Stomach (tissue), 8 donors: ENCODE measurements at regions not wholly inside any gene's neighbourhood (a gene's known extent, or its start where the extent isn't known, plus 50 kb on each side); places are given as distances from the start of the nearest gene placed in this dataset.

ENCODE experiments used
- DNase-seq, 2 donors: peaks; one replicate each; pipeline versions ENCODE4 v3.0.0 to v3.0.0-alpha.2; 2013 to 2019
- H3K27ac ChIP-seq, 5 donors: fragments of 200-600 bp in 4 of 5; sonication (generic) in 4 of 5; one replicate each; pipeline ENCODE4 v1.5.1; 2013 to 2019; ENCODE audit warnings: mild to moderate bottlenecking in 1 of 5, moderate library complexity in 1 of 5
- H3K27me3 ChIP-seq, 3 donors: fragments of 200-600 bp; sonication (generic); one replicate each; pipeline ENCODE4 v1.5.1; 2017 to 2019; ENCODE audit warnings: mixed run types in 1 of 3
- H3K36me3 ChIP-seq, 4 donors: fragments of 200-600 bp; sonication (generic); 1 replicate in 3 of 4; 2 replicates in 1 of 4; pipeline ENCODE4 v1.5.1; 2016 to 2019
- H3K4me1 ChIP-seq, 4 donors: fragments of 200-600 bp; sonication (generic); one replicate each; pipeline ENCODE4 v1.5.1; 2016 to 2019
- H3K4me3 ChIP-seq, 4 donors: fragments of 200-600 bp; sonication (generic) in 3 of 4; one replicate each; pipeline ENCODE4 v1.5.1; 2016 to 2019; ENCODE audit warnings: mild to moderate bottlenecking in 1 of 4
- H3K9me3 ChIP-seq, 4 donors: fragments of 200-600 bp; sonication (generic); one replicate each; pipeline ENCODE4 v1.5.1; 2016 to 2019
- EP300 ChIP-seq: sonication (generic); formaldehyde crosslinking; IDR thresholded peaks from one replicate; pipeline ENCODE4 v1.6.1; 2017; ENCODE audit warnings: antibody characterized with exemption
- POLR2A ChIP-seq, 4 donors: fragments of 450-650 bp; IDR thresholded peaks; one replicate each; pipeline ENCODE4 v1.6.1; 2016; ENCODE audit warnings: antibody characterized with exemption in 4 of 4, control low read depth in 2 of 4, mild to moderate bottlenecking in 1 of 4, moderate library complexity in 1 of 4
- POLR2AphosphoS5 ChIP-seq, 3 donors: sonication (generic); formaldehyde crosslinking; IDR thresholded peaks; one replicate each; pipeline ENCODE4 v1.6.1; 2016; ENCODE audit warnings: antibody characterized with exemption in 3 of 3
- WGBS, 5 donors: extraction: QIAGEN DNeasy Blood & Tissue Kit in 3 of 5; methylation state at CpG; one replicate each; pipeline versions ENCODE4 v1.1.5 to v1.1.7; 2013 to 2018; 5-methylcytosine and 5-hydroxymethylcytosine counted together
- intact Hi-C: fragments of 100-400 bp; cut with DNase I; formaldehyde crosslinking; loops from one replicate; pipeline ENCODE4 v1.15.1; 2023; ENCODE audit warnings: low total_unique reads
- TF ChIP-seq, protein P1 (sequence below), 7 experiments: fragments of 450-650 bp in 4 of 7; fragments of 200-600 bp in 3 of 7; sonication (generic) in 3 of 7; IDR thresholded peaks; one replicate each; pipeline ENCODE4 v1.5.1; 2016 to 2019; ENCODE audit warnings: antibody characterized with exemption in 7 of 7, control low read depth in 2 of 7, mild to moderate bottlenecking in 1 of 7
- donor health status: healthy with polysubstance abuse.
- donor health status: Bipolar disorder and iron deficiency.
- donor health status: healthy.

DNA sequence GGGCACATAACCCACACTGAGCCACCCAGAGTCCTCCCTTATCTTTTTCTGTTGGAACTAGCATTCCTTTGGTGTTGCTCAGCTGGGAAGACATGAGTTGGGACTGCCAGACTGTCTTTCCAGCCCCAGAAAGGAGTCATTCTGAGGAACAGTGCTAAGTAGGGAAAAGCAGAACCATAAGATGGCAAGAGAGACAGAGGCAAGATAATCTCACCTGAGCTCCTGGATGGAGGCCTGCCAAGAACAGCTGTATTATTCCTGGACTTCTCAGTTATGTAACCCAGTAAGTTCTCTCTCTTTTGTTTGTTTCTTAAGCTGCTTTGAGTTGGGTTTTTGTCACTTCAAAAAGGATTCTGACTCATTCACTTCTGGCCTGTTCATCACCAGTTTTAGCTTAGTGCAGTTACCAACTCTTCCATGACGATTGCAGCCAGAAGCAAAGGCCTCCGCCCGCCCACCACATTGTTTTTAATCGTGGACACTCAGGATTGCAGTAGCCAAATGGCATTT, 134.4 kb downstream of the OMA1 start:
- 76 to 87% (median 83%) methylated on average over 4 of the region's 4 CpGs for WGBS, 5 donors
- DNase-seq: no peak
- no peak overlapping the region for H3K27ac ChIP-seq
- H3K27me3 ChIP-seq: no peaks in the 10 kb centered on the region
- no peaks in the 10 kb centered on the region for H3K36me3 ChIP-seq
- no peak overlapping the region for H3K4me3 ChIP-seq
- no peaks in the 10 kb centered on the region for H3K9me3 ChIP-seq
- intact Hi-C loops: no loop called here
- no peaks in the 10 kb centered on the region for H3K4me1 ChIP-seq
- no peak for TF ChIP-seq EP300
- TF ChIP-seq POLR2AphosphoS5 (IDR thresholded peaks at IDR 0.05): no peak
- TF ChIP-seq, protein P1, sequence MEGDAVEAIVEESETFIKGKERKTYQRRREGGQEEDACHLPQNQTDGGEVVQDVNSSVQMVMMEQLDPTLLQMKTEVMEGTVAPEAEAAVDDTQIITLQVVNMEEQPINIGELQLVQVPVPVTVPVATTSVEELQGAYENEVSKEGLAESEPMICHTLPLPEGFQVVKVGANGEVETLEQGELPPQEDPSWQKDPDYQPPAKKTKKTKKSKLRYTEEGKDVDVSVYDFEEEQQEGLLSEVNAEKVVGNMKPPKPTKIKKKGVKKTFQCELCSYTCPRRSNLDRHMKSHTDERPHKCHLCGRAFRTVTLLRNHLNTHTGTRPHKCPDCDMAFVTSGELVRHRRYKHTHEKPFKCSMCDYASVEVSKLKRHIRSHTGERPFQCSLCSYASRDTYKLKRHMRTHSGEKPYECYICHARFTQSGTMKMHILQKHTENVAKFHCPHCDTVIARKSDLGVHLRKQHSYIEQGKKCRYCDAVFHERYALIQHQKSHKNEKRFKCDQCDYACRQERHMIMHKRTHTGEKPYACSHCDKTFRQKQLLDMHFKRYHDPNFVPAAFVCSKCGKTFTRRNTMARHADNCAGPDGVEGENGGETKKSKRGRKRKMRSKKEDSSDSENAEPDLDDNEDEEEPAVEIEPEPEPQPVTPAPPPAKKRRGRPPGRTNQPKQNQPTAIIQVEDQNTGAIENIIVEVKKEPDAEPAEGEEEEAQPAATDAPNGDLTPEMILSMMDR (IDR thresholded peaks at IDR 0.05): no peak
- TF ChIP-seq POLR2A (IDR thresholded peaks at IDR 0.05): no peak

DNA sequence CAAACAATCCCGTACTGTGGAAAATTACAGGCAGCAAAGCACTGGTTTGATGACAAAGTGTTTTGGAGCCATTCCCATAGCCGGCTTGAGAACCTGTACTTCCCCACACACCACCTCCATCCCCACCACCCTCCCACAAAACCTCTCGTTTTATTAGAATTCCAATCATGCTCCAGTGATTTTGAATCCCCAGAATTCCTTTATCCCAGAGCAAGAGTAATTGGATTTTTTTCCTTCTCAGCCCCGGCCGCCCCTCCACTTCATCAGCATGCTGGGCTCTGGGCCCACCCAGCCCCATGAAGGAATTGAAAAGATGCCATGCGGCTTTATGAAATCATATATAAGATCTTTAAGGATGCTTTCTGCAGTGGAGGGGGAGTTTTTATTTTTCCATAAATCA, 136.6 kb downstream of the OMA1 start:
- Histone ChIP-seq H3K36me3 (no peaks in the 10 kb centered on the region), H3K27ac (no peak overlapping the region), H3K4me3 (no peak overlapping the region), H3K9me3 (no peaks in the 10 kb centered on the region), H3K4me1 (no peaks in the 10 kb centered on the region), H3K27me3 (no peaks in the 10 kb centered on the region)
- no peak for TF ChIP-seq EP300
- TF ChIP-seq POLR2A (IDR thresholded peaks at IDR 0.05): no peak
- TF ChIP-seq, protein P1 (IDR thresholded peaks at IDR 0.05): no peak
- no peak for TF ChIP-seq POLR2AphosphoS5 (IDR thresholded peaks at IDR 0.05)
- WGBS, 5 donors: 69 to 80% (median 76%) methylated on average over 6 of the region's 6 CpGs
- intact Hi-C loops: no loop called here
- peak in 1 of 2 donors; percentile 31 for DNase-seq

DNA sequence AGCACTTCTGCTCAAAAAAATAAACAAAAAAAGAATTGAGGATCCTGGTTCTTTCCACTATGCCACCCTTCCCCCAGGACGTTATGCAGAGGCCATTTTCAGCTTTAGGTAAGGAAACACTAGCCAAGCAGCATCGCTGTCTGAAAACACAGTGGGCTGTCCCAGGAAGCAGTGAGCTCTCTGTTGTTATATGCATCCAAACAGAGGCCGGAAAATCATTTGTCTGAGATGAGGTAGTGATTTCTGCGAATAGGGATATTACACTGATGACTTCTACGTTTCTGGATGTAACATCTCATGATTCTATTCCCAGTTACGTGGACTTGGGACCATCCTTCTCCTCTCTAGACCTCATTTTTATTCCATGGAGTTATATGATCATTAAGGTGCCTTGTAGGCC, 137.2 kb downstream of the OMA1 start:
- H3K36me3 ChIP-seq: no peaks in the 10 kb centered on the region

GRCh38 chr1:58406301-58407071, 140.0 kb downstream of the OMA1 start:
- H3K27ac ChIP-seq: no peak overlapping the region
- no peaks in the 10 kb centered on the region for H3K36me3 ChIP-seq
- intact Hi-C loops: no loop called here
- WGBS, 5 donors: 73 to 89% (median 82%) methylated on average over 12 of the region's 12 CpGs
- DNase-seq: no peak
- H3K27me3 ChIP-seq: no peaks in the 10 kb centered on the region
- TF ChIP-seq, protein P1 (IDR thresholded peaks at IDR 0.05): no peak
- TF ChIP-seq POLR2A (IDR thresholded peaks at IDR 0.05) (no peak), EP300 (no peak), POLR2AphosphoS5 (IDR thresholded peaks at IDR 0.05) (no peak)
- H3K4me1 ChIP-seq: no peaks in the 10 kb centered on the region
- H3K4me3 ChIP-seq: no peak overlapping the region
- no peaks in the 10 kb centered on the region for H3K9me3 ChIP-seq

More for the DNA sequence above, 137.2 kb downstream of the OMA1 start:
- no peak for DNase-seq
- no peak overlapping the region for H3K4me3 ChIP-seq
- no peaks in the 10 kb centered on the region for H3K9me3 ChIP-seq
- intact Hi-C loops: no loop called here
- H3K27me3 ChIP-seq: no peaks in the 10 kb centered on the region
- 77 to 94% (median 85%) methylated on average over 6 of the region's 6 CpGs for WGBS, 5 donors
- TF ChIP-seq POLR2AphosphoS5 (IDR thresholded peaks at IDR 0.05): no peak
- TF ChIP-seq, protein P1 (IDR thresholded peaks at IDR 0.05): no peak
- no peak for TF ChIP-seq POLR2A (IDR thresholded peaks at IDR 0.05)
- TF ChIP-seq EP300: no peak
- no peaks in the 10 kb centered on the region for H3K4me1 ChIP-seq
- no peak overlapping the region for H3K27ac ChIP-seq
